Right hindlimb (tissue), 1 donor: ENCODE measurements at regions not wholly inside any gene's neighbourhood (a gene's known extent, or its start where the extent isn't known, plus 50 kb on each side); places are given as distances from the start of the nearest gene placed in this dataset.

Experiments
- DNase-seq: peaks from one replicate; pipeline ENCODE4 v3.0.0-alpha.2; 2018

- DNase-seq = no peak
Measured at GRCh38 chr4:44914223-44914622, 187.9 kb upstream of the GNPDA2 start.

GRCh38 chr4:44912980-44913379 lies 186.6 kb upstream of the GNPDA2 start:
- DNase-seq = no peak

- DNase-seq = no peak
Measured at GRCh38 chr4:44908565-44908964, 182.2 kb upstream of the GNPDA2 start.

- no peak for DNase-seq
Measured at GRCh38 chr4:44872246-44872645, 145.9 kb upstream of the GNPDA2 start.

- DNase-seq = no peak
Measured at GRCh38 chr4:44871133-44871532, 144.8 kb upstream of the GNPDA2 start.

- DNase-seq = no peak
Measured at GRCh38 chr4:44869985-44870384, 143.6 kb upstream of the GNPDA2 start.

GRCh38 chr4:44869222-44869882 lies 143.0 kb upstream of the GNPDA2 start:
- DNase-seq = no peak

GRCh38 chr4:44861756-44862155 lies 135.4 kb upstream of the GNPDA2 start:
- DNase-seq = no peak

- no peak for DNase-seq
Measured at GRCh38 chr4:44859477-44859876, 133.1 kb upstream of the GNPDA2 start.

- DNase-seq = no peak
Measured at GRCh38 chr4:44848466-44848865, 122.1 kb upstream of the GNPDA2 start.

- no peak for DNase-seq
Measured at GRCh38 chr4:44845993-44846392, 119.6 kb upstream of the GNPDA2 start.

- DNase-seq = no peak
Measured at GRCh38 chr4:44845309-44845708, 119.0 kb upstream of the GNPDA2 start.

GRCh38 chr4:44842531-44842930 lies 116.2 kb upstream of the GNPDA2 start:
- no peak for DNase-seq

- no peak for DNase-seq
Measured at GRCh38 chr4:44817930-44818329, 91.6 kb upstream of the GNPDA2 start.

- no peak for DNase-seq
Measured at GRCh38 chr4:44806071-44806470, 79.7 kb upstream of the GNPDA2 start.

- no peak for DNase-seq
Measured at GRCh38 chr4:44804301-44804700, 77.9 kb upstream of the GNPDA2 start.

- DNase-seq = no peak
Measured at GRCh38 chr4:44801384-44801783, 75.0 kb upstream of the GNPDA2 start.

- DNase-seq = no peak
Measured at GRCh38 chr4:44791831-44792230, 65.5 kb upstream of the GNPDA2 start.

GRCh38 chr4:44777115-44777514 lies 50.8 kb upstream of the GNPDA2 start:
- DNase-seq = no peak
